ENCODE measurements at regions not wholly inside any gene's neighbourhood (a gene's known extent, or its start where the extent isn't known, plus 50 kb on each side); places are given as distances from the start of the nearest gene placed in this dataset.

- no peak for DNase-seq (ENCODE audit: low read depth, low spot score)
- H3K9me3 Mint-ChIP-seq = peaks cover 19% of the 10 kb centered on the region
- no peaks in the 10 kb centered on the region for H3K4me1 Mint-ChIP-seq
- no peak overlapping the region for H3K4me3 Mint-ChIP-seq
- H3K27ac Mint-ChIP-seq (ENCODE audit: unreplicated experiment) = no peak overlapping the region
- no peaks in the 10 kb centered on the region for H3K27me3 Mint-ChIP-seq (ENCODE audit: low read depth)
- H3K36me3 Mint-ChIP-seq (ENCODE audit: low read depth) = peaks cover 9% of the 10 kb centered on the region
- no peak for TF ChIP-seq CTCF (conservative IDR thresholded peaks at IDR 0.05)
These were observed 814.7 kb upstream of the SLIT2 start for GRCh38 chr4:19437008-19437407.

- Mint-ChIP-seq H3K27ac (ENCODE audit: unreplicated experiment) (no peak overlapping the region), H3K4me1 (peaks cover 10% of the 10 kb centered on the region), H3K9me3 (peaks cover 7% of the 10 kb centered on the region), H3K36me3 (ENCODE audit: low read depth) (peaks cover 2% of the 10 kb centered on the region), H3K27me3 (ENCODE audit: low read depth) (no peaks in the 10 kb centered on the region), H3K4me3 (no peak overlapping the region)
- no peak for TF ChIP-seq CTCF (conservative IDR thresholded peaks at IDR 0.05)
- no peak for DNase-seq (ENCODE audit: low read depth, low spot score)
These were observed 822.0 kb upstream of the SLIT2 start for GRCh38 chr4:19429684-19430083.

GRCh38 chr4:19425146-19425545, 826.6 kb upstream of the SLIT2 start:
- Mint-ChIP-seq H3K4me1 (peaks cover 10% of the 10 kb centered on the region), H3K27me3 (ENCODE audit: low read depth) (no peaks in the 10 kb centered on the region), H3K9me3 (peaks cover 2% of the 10 kb centered on the region), H3K27ac (ENCODE audit: unreplicated experiment) (no peak overlapping the region), H3K36me3 (ENCODE audit: low read depth) (peaks cover 2% of the 10 kb centered on the region), H3K4me3 (no peak overlapping the region)
- TF ChIP-seq CTCF (conservative IDR thresholded peaks at IDR 0.05) = no peak
- DNase-seq (ENCODE audit: low read depth, low spot score) = no peak

GRCh38 chr4:19417256-19417655, 834.4 kb upstream of the SLIT2 start:
- no peak for DNase-seq (ENCODE audit: low read depth, low spot score)
- Mint-ChIP-seq H3K9me3 (no peaks in the 10 kb centered on the region), H3K27ac (ENCODE audit: unreplicated experiment) (no peak overlapping the region), H3K4me1 (no peaks in the 10 kb centered on the region), H3K36me3 (ENCODE audit: low read depth) (peaks cover 5% of the 10 kb centered on the region), H3K27me3 (ENCODE audit: low read depth) (no peaks in the 10 kb centered on the region), H3K4me3 (no peak overlapping the region)
- no peak for TF ChIP-seq CTCF (conservative IDR thresholded peaks at IDR 0.05)

- DNase-seq (ENCODE audit: low read depth, low spot score) = no peak
- Mint-ChIP-seq H3K4me1 (no peaks in the 10 kb centered on the region), H3K27me3 (ENCODE audit: low read depth) (no peaks in the 10 kb centered on the region), H3K4me3 (no peak overlapping the region), H3K36me3 (ENCODE audit: low read depth) (peaks cover 5% of the 10 kb centered on the region), H3K27ac (ENCODE audit: unreplicated experiment) (no peak overlapping the region), H3K9me3 (no peaks in the 10 kb centered on the region)
- TF ChIP-seq CTCF (conservative IDR thresholded peaks at IDR 0.05) = no peak
These were observed 835.6 kb upstream of the SLIT2 start for GRCh38 chr4:19416146-19416545.

GRCh38 chr4:19408490-19408889, 843.2 kb upstream of the SLIT2 start:
- Mint-ChIP-seq H3K36me3 (ENCODE audit: low read depth) (no peaks in the 10 kb centered on the region), H3K4me1 (no peaks in the 10 kb centered on the region)
- DNase-seq (ENCODE audit: low read depth, low spot score) = no peak

More at GRCh38 chr4:19408490-19408889, 843.2 kb upstream of the SLIT2 start:
- Mint-ChIP-seq H3K27me3 (ENCODE audit: low read depth) (no peaks in the 10 kb centered on the region), H3K4me3 (no peak overlapping the region), H3K9me3 (no peaks in the 10 kb centered on the region), H3K27ac (ENCODE audit: unreplicated experiment) (no peak overlapping the region)
- TF ChIP-seq CTCF (conservative IDR thresholded peaks at IDR 0.05) = no peak
